ENCODE measurements at regions not wholly inside any gene's neighbourhood (a gene's known extent, or its start where the extent isn't known, plus 50 kb on each side); places are given as distances from the start of the nearest gene placed in this dataset.

DNA sequence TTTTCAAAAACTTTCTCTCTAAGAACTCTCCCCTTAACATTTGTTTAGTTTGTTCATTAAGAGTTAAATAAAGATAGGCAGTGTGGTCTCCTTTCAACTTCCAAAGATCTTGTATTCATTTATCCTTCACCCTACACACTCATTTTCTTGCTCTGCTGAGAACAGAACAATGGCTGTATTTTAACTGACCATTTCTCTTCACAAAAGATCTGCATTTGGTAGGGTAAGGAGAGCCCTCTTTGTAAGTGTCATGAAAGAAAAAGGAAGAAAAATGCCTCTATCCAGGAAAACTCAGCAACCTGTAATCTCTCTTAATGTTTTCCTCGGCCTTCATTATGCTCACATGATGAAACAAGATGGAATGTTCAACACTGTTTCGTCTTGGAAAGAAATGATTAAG, 193.7 kb upstream of the TLE4 start:
- TF ChIP-seq, protein P1, sequence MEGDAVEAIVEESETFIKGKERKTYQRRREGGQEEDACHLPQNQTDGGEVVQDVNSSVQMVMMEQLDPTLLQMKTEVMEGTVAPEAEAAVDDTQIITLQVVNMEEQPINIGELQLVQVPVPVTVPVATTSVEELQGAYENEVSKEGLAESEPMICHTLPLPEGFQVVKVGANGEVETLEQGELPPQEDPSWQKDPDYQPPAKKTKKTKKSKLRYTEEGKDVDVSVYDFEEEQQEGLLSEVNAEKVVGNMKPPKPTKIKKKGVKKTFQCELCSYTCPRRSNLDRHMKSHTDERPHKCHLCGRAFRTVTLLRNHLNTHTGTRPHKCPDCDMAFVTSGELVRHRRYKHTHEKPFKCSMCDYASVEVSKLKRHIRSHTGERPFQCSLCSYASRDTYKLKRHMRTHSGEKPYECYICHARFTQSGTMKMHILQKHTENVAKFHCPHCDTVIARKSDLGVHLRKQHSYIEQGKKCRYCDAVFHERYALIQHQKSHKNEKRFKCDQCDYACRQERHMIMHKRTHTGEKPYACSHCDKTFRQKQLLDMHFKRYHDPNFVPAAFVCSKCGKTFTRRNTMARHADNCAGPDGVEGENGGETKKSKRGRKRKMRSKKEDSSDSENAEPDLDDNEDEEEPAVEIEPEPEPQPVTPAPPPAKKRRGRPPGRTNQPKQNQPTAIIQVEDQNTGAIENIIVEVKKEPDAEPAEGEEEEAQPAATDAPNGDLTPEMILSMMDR (IDR thresholded peaks at IDR 0.05 in 4 of 5, conservative IDR thresholded peaks at IDR 0.05 in 1 of 5): no peak
- TF ChIP-seq POLR2A (IDR thresholded peaks at IDR 0.05): no peak

Data from gastrocnemius medialis (tissue), 4 donors.